ENCODE measurements at regions not wholly inside any gene's neighbourhood (a gene's known extent, or its start where the extent isn't known, plus 50 kb on each side); places are given as distances from the start of the nearest gene placed in this dataset.
"Not testable (repeated sequence)": the region's sequence is repeated elsewhere in the genome, so short reads cannot be mapped to it uniquely, and the experiment has no call there.

DNA sequence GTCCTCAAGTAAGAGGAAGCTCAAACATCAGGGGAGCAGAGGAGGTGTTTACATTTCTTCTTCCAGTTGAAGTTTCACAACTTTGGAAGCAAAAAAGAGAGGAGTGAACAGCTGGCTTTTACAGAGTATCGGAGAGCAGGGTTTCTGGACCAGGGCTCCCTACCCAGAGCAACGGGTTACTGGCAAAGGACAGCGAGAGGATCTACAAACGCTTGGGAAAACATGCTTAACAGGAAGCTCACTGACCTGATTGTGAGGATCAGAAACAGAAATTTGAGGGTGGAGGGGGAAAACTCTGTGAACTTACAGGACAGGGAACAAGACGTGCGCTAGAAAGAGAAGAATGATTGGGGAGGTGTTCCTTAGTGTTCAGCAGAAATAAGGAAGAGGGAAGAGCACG, 85.7 kb upstream of the TAB2 start:
- DNase-seq (ENCODE audit: low spot score in 2 of 2) (no peak), FAIRE-seq (no peak)

GRCh38 chr6:149233056-149233715, 84.3 kb upstream of the TAB2 start:
- FAIRE-seq (no peak), DNase-seq (ENCODE audit: low spot score in 2 of 2) (no peak)

GRCh38 chr6:149234051-149234962, 83.2 kb upstream of the TAB2 start:
- DNase-seq (ENCODE audit: low spot score in 2 of 2) (no peak), FAIRE-seq (no peak)

DNA sequence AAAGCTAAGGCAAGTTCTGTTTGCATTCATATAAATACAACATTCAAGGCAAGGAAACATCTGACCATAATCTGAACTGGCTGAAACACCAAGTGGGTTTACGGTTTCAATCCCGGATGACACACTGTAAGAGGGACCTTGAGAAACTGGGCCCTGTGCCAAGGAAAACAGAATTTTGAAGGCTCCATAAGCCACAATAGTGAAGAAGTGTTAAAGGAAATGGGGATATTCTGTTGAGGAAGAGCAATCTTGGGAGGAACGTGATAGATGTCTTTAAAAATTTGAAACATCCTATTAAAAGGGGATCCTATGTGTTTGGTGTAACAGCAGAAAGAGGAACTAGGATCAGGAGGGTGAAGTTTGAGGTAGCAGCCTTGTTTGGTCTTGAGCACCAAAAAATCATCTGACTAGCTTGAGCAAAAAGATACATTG, 82.4 kb upstream of the TAB2 start:
- FAIRE-seq (no peak), DNase-seq (ENCODE audit: low spot score in 2 of 2) (no peak)

DNA sequence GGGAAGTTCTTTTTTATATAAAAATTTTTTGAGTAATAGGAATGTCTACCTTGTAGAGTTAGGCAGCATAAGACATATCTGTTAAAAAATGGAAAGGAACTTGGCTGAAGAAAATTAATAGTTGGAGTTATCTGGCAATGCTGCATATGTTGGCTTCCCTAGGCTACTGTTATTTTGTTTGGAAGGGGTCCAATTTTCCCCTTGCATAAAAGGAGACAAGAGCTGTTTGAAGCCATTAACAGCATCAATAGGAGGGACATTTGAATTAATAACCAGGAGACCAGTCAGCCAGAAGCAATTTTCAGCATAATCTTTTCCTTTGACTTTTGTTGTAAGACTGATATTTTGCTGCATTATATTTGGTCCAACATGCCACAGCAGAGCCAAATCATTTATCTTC, 80.9 kb upstream of the TAB2 start:
- FAIRE-seq (no peak), DNase-seq (ENCODE audit: low spot score in 2 of 2) (no peak)

DNA sequence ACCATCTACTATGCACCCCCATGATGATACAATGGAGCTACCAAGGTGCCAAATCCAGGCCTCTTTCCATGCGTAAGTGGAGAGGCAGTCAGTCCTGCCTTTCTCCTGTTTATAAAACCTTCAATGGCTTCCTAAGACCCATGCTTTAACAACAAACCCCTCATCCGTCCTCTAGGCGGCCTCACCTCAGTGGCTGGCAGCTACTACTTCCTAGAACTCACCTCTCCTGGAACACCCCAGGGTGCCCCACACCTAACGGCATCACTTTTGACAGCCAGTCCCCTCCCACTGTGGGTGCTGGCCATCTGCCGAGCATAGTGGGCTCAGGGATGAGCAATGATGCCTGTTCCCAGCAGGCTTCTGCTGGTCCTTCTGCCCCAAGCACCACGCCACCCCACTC, 80.0 kb upstream of the TAB2 start:
- no peak for FAIRE-seq
- DNase-seq (ENCODE audit: low spot score in 2 of 2) = no peak

DNA sequence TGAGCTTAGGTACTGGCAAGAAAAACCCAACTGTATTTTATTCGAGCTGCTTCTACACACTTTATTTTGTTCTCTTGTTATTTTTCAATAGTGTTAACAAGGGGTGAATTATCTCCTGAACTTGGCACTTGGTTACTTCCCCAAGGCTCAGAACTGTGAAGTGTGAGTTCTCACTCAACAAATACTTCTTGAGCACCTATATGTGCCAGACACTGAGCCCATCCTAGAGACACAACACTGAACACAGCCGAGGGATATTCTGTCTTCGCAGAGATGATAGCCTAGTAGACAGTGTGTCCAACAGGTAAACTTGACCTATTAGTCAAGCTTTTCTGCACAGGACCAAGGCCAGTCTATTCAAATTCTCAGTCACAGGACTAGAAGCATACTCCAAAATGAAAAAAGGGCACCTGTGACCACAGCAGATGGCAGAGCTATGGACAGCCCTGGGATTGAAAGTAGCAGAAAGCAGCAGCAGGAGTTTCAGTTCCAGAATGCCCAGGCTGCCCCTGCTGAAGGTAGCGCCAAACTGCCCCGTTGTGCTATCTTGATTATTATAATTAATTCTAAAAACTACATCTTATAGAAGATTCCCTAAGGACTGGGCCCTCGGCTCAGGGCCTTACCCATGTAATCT, 77.8 kb upstream of the TAB2 start:
- DNase-seq (ENCODE audit: low spot score in 2 of 2) = no peak
- no peak for FAIRE-seq

DNA sequence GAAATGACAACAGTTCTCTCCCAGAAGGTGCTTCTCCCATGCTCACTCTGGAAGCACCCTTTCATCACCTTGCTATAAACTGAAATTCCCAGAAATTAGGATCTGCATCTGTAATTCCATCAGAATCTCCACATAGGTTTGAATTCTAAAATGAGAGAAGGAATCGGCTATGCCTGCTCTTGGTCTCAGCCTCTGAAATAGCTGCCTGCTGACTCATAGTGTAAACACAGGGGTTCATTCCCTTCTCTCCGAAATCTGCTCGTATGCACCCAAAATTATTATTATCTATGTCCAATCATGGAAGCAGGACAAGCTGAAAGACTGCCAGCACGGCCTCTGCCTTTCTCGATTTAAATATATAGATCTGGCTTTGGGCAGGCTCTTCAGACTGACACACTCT, 74.6 kb upstream of the TAB2 start:
- DNase-seq (ENCODE audit: low spot score in 2 of 2) (no peak), FAIRE-seq (no peak)

GRCh38 chr6:149244105-149244504, 73.4 kb upstream of the TAB2 start:
- DNase-seq (ENCODE audit: low spot score in 2 of 2) (no peak), FAIRE-seq (no peak)

DNA sequence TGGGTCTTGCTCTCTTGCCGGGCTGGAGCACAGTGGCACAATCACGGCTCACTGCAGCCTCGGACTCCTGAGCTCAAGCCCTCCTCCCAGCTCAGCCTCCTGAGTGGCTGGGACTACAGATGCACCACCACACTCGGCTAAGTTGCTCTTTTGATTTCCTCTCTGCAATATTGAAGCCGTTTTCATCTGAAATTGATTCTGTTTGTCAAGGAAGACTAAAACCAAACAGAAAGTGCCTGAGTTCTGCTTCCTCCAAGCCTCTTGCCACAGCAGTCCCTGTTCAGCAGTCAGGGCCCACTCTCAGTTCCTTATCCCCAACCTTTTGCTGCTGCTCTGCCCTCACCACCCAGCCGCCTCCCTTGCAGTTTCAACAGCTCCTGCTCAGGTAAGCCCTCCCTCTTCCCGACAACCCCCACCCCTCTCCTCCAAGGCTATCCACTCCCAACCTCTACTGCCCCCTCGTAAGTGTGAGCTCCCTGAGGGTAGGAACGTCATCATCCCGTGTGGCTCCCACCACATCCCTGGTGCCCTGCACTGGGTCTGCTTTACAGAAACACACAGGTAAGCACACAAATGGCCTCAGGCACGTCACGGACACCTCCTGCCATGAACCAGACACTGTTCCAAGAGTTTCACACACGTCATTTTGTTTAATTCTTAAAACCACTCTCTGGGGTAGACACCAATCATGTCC, 70.7 kb upstream of the TAB2 start:
- DNase-seq (ENCODE audit: low spot score in 2 of 2) (no peak), FAIRE-seq (no peak)

DNA sequence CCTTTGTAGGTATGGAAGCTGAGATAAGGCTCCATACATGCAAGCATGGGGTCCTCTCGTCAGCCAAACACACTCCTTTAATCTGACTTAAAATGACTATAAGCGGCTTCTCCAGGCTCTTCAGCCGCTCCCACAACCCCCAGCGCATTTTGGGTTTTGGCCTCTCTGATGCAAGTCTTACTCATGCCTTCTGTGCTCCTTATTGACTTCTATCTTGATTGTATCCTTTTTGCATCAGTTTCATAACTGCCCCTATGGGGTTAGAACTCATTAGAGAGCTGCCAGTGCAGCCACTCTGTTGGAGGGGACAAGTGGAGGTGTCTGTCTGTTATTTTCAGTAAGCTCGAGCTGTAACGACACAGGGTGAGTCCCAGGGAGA, 70.1 kb upstream of the TAB2 start:
- FAIRE-seq (no peak), DNase-seq (ENCODE audit: low spot score in 2 of 2) (no peak)

- FAIRE-seq; DNase-seq (ENCODE audit: low spot score in 2 of 2): not testable (repeated sequence)
Measured at GRCh38 chr6:149248263-149248662, 69.2 kb upstream of the TAB2 start.

GRCh38 chr6:149248693-149249369, 68.7 kb upstream of the TAB2 start:
- DNase-seq (ENCODE audit: low spot score in 2 of 2) (no peak), FAIRE-seq (no peak)

DNA sequence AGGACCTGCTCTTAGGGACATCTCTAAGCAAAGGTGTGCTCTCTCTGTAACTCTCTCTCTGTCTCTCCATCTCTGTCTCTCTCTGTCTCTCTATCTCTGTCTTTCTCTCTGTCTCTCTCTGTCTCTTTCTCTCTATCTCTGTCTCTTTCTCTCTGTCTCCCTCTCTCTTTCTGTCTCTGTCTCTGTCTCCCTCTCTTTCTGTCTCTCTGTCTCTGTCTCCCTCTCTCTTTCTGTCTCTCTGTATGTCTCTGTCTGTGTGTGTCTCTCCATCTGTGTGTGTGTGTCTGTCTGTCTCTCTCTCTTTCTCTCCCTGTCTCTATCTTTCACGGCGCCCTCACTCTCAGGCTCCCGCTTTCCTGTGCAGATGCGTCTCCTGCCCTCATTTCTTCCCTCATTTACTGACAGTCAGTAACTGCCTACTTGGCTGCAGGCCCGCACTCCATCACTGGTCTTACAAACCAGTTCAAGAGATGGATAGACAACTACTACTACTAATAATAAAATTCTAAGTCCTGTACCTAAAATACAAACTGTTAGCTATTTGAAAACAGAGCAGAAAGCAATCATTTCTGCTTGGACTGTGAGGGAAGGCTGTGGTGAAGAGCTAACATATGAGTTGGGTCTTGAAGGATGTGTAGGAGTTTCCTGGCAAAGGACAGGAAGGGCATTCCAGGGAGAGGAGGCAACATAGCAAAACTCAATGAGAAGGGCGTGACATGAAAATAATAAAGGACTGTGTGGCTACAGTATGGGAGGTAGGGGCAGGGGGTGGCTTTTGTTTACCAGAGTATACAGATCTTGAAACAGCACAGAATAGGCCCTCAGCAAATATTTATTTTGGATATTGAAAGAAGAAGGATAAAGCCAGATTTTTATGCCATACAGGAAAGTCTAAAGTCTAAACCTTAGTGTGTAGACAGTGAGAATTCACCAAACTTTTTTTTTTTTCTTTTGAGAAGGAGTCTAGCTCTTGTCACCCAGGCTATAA, 67.8 kb upstream of the TAB2 start:
- FAIRE-seq = no peak
- DNase-seq (ENCODE audit: low spot score in 2 of 2) = no peak

DNA sequence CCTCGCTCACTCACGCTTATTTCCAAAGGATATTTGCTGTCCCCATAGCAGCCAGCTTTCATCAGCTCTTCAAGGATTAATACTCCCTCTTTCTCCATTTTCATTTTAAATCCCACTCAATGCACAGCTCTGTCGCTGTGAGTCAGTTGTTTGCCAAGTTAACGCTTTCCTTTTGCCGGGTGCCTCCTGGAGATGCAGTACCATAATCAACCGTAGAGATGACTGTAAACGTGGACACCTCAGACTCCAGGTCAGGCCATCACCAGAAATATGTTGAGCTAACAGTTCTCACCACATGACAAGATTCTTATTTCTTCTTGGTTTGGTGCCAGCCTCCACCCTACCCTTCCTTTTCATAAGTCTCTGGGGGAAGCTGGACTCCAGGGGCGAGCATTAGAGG, 66.6 kb upstream of the TAB2 start:
- no peak for DNase-seq (ENCODE audit: low spot score in 2 of 2)
- FAIRE-seq = no peak

DNA sequence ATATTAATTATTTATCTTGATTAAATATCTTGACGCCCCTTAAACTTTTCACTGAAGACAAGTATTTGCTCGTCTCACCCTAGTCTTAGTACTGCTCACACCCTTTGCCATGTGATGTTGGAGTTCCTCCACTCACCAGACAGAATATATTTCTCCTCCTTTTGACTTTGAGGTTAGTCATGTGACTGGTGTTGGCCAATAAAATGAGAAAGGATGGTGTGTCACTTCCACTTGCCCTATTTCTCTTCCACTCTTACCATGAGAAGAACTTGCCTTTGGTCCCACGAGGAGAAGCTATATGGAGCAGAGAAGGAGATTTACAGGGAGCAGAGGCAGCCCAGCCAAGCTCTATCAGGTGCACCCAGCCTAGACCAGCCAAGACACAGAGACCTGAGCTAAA, 64.9 kb upstream of the TAB2 start:
- no peak for DNase-seq (ENCODE audit: low spot score in 2 of 2)
- no peak for FAIRE-seq

- DNase-seq (ENCODE audit: low spot score in 2 of 2) = no peak
- FAIRE-seq = no peak
Measured at GRCh38 chr6:149254253-149254652, 63.3 kb upstream of the TAB2 start.

DNA sequence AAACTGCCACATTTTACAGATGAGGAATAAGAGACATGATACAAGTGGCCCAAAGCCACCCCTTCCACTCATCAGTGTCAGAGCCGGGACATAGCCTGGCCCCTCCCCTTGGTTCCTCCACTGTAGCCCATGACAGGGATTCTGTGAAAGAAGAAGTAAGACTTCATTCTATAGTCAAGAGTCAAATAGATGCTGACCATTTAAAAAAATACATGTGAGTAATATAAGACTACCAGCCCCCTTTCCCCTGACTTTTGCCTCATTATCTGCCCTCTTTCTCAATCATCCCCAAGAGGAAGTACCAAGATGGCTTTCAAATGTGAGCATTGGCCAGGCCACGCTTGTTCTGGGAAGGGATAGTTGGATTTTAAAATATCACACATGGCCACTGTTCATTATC, 57.8 kb upstream of the TAB2 start:
- no peak for DNase-seq (ENCODE audit: low spot score in 2 of 2)
- FAIRE-seq = no peak

DNA sequence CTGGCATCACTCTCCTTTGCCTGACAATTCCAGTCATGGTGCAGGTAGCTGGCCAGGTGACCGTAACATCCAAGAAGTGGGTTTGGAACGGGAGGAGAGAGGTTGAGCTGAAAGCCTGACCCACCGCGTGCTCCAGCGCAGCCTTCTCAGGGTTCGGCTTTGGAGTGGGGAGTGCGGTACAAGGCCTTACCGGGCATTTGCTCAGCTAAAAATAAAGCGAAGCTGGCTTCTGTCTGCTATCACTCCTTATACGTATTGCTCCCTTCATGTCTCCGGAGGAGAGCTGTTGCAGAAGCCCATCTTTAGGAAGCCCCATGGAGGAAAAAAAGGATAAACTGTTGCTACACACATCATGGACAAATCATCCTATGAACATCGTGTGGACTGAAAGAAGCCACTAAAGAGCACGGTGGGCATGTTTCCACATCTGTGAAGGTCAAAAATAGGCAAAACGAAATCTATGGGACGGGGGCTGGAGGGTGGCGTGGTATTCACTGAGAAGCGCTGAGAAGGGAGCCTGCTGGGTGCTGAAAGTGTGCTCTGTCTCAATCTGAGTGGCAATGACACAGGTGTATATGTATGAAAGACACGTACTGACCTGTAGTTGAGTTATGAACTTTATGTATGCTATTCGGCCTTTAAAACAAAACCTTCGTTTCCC, 57.2 kb upstream of the TAB2 start:
- no peak for DNase-seq (ENCODE audit: low spot score in 2 of 2)
- no peak for FAIRE-seq
